Esophagus (tissue), 2 donors: ENCODE measurements at regions not wholly inside any gene's neighbourhood (a gene's known extent, or its start where the extent isn't known, plus 50 kb on each side); places are given as distances from the start of the nearest gene placed in this dataset.
"Not testable (repeated sequence)": the region's sequence is repeated elsewhere in the genome, so short reads cannot be mapped to it uniquely, and the experiment has no call there.

Source experiments
- H3K27ac ChIP-seq, 2 donors: one replicate each; pipeline ENCODE4 v1.5.1; 2013; ENCODE audit warnings: low read depth in 2 of 2, mild to moderate bottlenecking in 2 of 2, inconsistent platforms in 1 of 2, low read length in 1 of 2, moderate library complexity in 1 of 2
- H3K27me3 ChIP-seq, 2 donors: one replicate each; pipeline ENCODE4 v1.6.1; 2013; ENCODE audit warnings: low read length in 2 of 2, control low read depth in 1 of 2, mild to moderate bottlenecking in 1 of 2; ENCODE audit not compliant: insufficient read depth in 2 of 2, control insufficient read depth in 1 of 2
- H3K36me3 ChIP-seq, 2 donors: one replicate each; pipeline ENCODE4 v1.6.1; 2013; ENCODE audit warnings: low read length in 1 of 2; ENCODE audit not compliant: control insufficient read depth in 2 of 2, insufficient read depth in 2 of 2
- H3K4me1 ChIP-seq, 2 donors: one replicate each; pipeline ENCODE4 v1.6.1; 2013; ENCODE audit warnings: low read length in 1 of 2; ENCODE audit not compliant: control insufficient read depth in 2 of 2, insufficient read depth in 2 of 2
- H3K4me3 ChIP-seq, 2 donors: one replicate each; pipeline ENCODE4 v1.5.1; 2013; ENCODE audit warnings: low read length in 2 of 2, mild to moderate bottlenecking in 2 of 2, low read depth in 1 of 2, moderate library complexity in 1 of 2
- H3K9me3 ChIP-seq, 2 donors: one replicate each; pipeline ENCODE4 v1.6.1; 2013; ENCODE audit warnings: mild to moderate bottlenecking in 2 of 2, low read depth in 1 of 2, low read length in 1 of 2, moderate library complexity in 1 of 2; ENCODE audit not compliant: control insufficient read depth in 2 of 2, insufficient read depth in 1 of 2
- WGBS, 2 donors: extraction: QIAGEN DNeasy Blood & Tissue Kit; methylation state at CpG; one replicate each; pipeline ENCODE4 v1.1.7; 2013; 5-methylcytosine and 5-hydroxymethylcytosine counted together
- donor health status: healthy with polysubstance abuse.
- donor health status: Bipolar disorder and iron deficiency.

DNA sequence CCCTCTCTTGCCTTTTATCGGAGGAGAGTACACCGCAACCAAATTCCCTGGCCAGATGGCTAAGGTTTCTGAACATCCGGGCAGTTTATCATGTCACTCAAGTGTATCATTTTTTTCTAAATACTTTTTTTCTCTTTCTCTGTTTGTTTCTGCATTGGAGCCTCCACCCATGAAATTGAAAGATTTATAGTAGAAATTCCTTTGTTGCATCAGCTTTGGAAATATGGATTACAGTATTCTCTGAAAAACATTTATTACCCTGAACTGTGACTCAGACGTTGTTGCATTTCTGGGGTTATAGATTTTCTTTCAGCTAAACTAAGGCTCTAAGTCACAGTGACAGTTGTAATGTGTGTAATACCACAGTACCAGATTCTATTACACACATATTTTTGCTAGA, 187.0 kb downstream of the SPTSSA start:
- Histone ChIP-seq H3K9me3 (no peaks in the 10 kb centered on the region), H3K4me1 (no peaks in the 10 kb centered on the region), H3K27me3 (no peaks in the 10 kb centered on the region), H3K4me3 (no peak overlapping the region), H3K27ac (no peak overlapping the region), H3K36me3 (no peaks in the 10 kb centered on the region)
- WGBS, 2 donors = 67% methylated on average over 4 of the region's 4 CpGs

DNA sequence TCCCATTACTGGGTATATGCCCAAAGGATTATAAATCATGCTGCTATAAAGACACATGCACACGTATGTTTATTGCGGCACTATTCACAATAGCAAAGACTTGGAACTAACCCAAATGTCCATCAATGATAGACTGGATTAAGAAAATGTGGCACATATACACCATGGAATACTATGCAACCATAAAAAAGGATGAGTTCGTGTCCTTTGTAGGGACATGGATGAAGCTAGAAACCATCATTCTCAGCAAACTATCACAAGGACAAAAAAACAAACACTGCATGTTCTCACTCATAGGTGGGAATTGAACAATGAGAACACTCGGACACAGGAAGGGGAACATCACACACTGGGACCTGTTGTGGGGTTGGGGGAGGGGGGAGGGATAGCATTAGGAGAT, 188.3 kb downstream of the SPTSSA start:
- not testable (repeated sequence) for H3K4me1 ChIP-seq, H3K9me3 ChIP-seq, H3K27me3 ChIP-seq, H3K27ac ChIP-seq, H3K4me3 ChIP-seq, H3K36me3 ChIP-seq
- 86 to 97% methylated on average over 2 of the region's 4 CpGs for WGBS, 2 donors

DNA sequence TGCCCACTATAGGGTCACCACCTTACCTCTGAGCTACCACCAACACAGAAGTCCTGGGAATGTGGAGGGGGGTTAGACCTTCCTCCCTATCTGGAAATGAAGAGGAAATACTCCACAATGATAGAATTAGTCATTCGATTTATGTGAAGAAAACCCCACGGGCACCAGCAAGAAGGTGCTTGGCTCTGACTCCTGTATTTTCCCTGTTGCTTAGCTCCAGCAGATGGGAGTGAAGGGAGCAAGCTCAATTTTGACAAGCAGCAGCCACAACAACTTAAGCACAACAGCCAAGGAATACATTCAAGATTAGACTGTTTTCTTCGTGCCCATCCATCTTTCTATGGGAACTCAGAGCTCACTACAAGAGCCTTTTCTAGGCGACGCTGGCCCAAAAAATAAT, 191.7 kb downstream of the SPTSSA start:
- H3K9me3 ChIP-seq = no peaks in the 10 kb centered on the region
- no peak overlapping the region for H3K27ac ChIP-seq
- WGBS, 2 donors = 53 to 58% methylated on average over 5 of the region's 5 CpGs
- H3K27me3 ChIP-seq = no peaks in the 10 kb centered on the region
- no peak overlapping the region for H3K4me3 ChIP-seq
- no peaks in the 10 kb centered on the region for H3K36me3 ChIP-seq
- no peaks in the 10 kb centered on the region for H3K4me1 ChIP-seq

DNA sequence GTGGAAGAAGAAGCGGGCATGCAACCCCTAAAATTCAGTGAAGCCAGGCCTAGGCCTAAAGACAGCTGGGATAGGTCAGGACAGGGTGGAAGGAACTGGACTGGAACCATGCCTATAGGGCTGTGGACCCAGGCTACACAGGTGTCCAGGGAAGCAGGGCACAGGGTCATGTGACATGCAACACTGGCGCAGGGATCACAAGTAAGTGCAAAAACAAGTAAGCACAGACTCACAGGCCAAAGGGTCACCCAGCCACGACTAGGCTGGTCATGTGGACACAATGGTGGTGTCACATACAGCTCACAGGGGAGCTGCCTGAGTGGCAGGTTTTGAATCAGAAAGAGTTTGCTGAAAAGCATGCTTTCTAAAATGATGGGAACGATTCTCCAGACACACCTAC, 195.7 kb downstream of the SPTSSA start:
- Histone ChIP-seq H3K27ac (no peak overlapping the region), H3K9me3 (no peaks in the 10 kb centered on the region)
- 72 to 77% methylated on average over 4 of the region's 4 CpGs for WGBS, 2 donors

DNA sequence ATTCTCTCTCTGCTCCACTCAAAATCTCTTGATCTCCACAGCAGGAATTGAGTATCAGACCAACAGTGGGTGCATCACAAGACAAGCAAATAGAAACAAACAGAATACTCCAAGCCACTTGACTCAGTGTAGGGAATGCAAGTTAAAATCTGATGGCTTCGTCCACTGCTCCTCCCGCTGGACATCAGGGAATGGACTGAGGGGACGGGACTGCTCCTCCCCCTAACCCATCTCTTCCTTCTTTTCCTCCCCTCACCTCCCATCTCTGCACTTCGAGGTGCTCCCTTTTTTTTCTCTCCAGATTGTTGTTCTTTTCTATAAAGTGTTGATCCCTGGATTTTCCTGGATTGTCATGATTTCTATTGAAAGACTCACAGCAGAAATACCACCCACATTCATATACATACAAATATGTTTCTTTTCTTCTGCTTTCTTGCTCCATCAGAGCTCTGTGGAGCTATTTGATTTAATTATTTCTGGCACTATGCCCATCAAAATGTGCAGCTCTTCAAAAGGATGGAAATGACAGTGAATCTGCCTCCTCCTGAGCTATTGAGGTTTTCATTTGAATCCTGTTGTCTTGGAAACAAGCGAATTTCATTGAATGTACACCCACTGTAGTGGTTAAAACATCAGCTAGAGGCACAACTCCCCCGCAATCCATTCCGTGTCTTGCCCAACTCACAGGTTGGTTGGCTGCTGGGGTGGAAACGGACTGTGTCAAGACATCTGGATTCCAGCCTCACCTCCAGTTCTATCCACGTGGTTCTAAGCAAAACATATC, 199.7 kb downstream of the SPTSSA start:
- Histone ChIP-seq H3K9me3 (no peaks in the 10 kb centered on the region), H3K27ac (no peak overlapping the region), H3K27me3 (no peaks in the 10 kb centered on the region), H3K4me3 (no peak overlapping the region), H3K36me3 (no peaks in the 10 kb centered on the region), H3K4me1 (no peaks in the 10 kb centered on the region)
- 68 to 69% methylated on average over 9 of the region's 9 CpGs for WGBS, 2 donors

More for the DNA sequence above, 195.7 kb downstream of the SPTSSA start:
- H3K27me3 ChIP-seq = no peaks in the 10 kb centered on the region
- H3K4me3 ChIP-seq = no peak overlapping the region
- H3K4me1 ChIP-seq = no peaks in the 10 kb centered on the region
- H3K36me3 ChIP-seq = no peaks in the 10 kb centered on the region

DNA sequence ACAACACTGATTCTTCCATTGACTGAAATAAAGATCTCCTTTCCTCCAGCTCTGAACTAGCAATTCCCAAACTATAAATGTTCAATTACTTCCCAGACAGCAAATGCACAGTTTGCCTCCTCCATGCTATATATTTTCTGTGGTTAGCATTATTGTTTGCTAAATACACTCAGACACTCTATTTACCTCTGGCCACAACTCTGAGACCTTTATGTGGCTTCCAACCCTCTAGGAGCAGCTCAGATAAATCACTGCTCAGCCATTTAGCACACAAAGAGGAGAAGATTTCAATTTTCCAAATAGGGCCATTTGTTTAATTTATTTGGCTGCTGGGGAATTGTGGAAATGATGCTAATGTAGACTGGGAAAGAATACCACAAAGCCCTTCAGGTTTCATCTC, 202.0 kb downstream of the SPTSSA start:
- H3K4me3 ChIP-seq = no peak overlapping the region
- H3K9me3 ChIP-seq = no peaks in the 10 kb centered on the region
- H3K27me3 ChIP-seq = no peaks in the 10 kb centered on the region
- H3K36me3 ChIP-seq = no peaks in the 10 kb centered on the region
- H3K4me1 ChIP-seq = no peaks in the 10 kb centered on the region
- H3K27ac ChIP-seq = no peak overlapping the region

DNA sequence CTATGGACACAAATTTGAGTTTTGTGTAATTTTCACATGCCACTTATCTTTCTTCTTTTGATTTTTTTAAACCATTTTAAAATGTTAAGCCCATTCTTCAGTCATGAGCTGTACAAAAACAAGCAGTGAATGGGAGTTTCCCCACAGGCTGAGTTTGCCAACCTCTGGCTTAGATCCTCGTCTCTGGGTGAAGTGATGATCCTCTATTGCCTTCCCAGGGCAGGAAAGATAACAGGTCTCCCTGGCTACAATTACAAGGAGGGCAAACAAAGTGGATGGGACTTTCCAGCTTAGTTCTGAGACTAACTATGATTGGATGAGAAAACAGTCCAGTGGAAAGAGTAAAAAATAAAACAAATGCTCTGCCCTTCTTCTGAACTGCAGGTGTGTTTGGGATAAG, 203.7 kb downstream of the SPTSSA start:
- Histone ChIP-seq H3K4me3 (no peak overlapping the region), H3K9me3 (peaks cover 0 to 2% of the 10 kb centered on the region in 2 donors), H3K27me3 (no peaks in the 10 kb centered on the region), H3K4me1 (peaks cover 0 to 3% of the 10 kb centered on the region in 2 donors), H3K27ac (no peak overlapping the region), H3K36me3 (no peaks in the 10 kb centered on the region)
- 8 to 19% methylated on average over 1 of the region's 1 CpG for WGBS, 2 donors

DNA sequence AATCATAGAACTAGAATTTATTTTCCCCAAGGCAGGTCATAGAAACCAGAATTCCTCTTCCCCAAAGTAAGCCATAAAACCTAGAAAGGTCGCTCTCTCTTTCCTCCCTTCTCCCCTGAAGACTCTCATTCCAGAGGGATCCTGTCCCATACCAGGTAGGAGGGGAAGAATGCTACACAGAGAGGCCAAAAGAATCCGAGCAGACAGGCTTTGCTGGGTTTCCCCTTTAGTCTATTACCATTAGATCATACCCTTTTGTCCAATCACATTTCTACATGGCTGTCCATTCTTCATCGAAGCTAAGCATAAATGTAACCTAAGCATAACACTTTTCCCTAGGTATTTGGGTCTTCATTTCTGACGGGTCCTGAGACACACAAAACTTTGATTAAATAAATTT, 204.5 kb downstream of the SPTSSA start:
- Histone ChIP-seq H3K27me3 (no peaks in the 10 kb centered on the region), H3K4me3 (no peak overlapping the region)
- 54 to 58% methylated on average over 4 of the region's 4 CpGs for WGBS, 2 donors

DNA sequence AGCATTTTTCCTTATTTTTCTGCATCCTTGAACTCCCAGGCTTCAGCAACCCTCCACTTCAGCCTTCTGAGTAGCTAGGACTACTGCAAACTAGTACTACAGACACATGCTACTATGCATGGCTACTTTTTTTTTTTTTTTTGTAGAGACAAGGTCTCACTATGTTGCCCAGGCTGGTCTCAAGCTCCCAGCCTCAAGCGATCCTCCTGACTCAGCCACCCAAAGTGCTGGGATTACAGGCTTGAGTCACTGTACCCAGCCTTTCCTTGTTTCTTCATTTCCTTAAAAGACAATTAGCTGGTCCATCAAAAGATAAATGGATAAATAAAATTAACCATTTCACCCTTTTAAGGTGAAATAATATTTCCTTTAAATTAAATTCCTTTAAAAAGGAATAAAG, 205.8 kb downstream of the SPTSSA start:
- Histone ChIP-seq H3K4me1 (peaks cover 0 to 5% of the 10 kb centered on the region in 2 donors), H3K27ac (no peak overlapping the region), H3K36me3 (no peaks in the 10 kb centered on the region), H3K9me3 (peaks cover 0 to 2% of the 10 kb centered on the region in 2 donors), H3K27me3 (no peaks in the 10 kb centered on the region), H3K4me3 (no peak overlapping the region)
- 58 to 61% methylated on average over 1 of the region's 1 CpG for WGBS, 2 donors

More for the DNA sequence above, 204.5 kb downstream of the SPTSSA start:
- H3K27ac ChIP-seq = no peak overlapping the region
- peaks cover 0 to 3% of the 10 kb centered on the region in 2 donors for H3K4me1 ChIP-seq
- H3K36me3 ChIP-seq = no peaks in the 10 kb centered on the region
- H3K9me3 ChIP-seq = peaks cover 0 to 2% of the 10 kb centered on the region in 2 donors

DNA sequence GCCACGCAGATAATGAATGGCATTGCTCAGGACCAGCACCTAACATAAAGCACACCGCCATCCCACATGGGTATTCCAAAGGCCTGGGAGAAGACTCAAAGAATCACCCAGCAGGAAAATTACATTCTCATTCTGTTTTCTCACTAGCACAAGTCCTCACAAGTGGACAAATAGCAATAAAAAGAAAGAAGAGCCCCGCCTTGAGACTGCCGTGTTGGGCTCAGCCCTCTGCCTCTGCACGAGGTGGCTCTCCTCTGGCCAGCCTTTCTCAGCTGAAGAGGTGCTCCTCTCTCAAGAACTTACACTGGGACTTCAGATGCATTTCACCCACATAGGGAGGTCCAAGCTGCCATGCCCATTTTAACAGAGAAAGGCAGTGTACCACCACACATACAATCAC, 207.5 kb downstream of the SPTSSA start:
- 61 to 63% methylated on average over 5 of the region's 5 CpGs for WGBS, 2 donors
- H3K4me3 ChIP-seq = no peak overlapping the region
- no peaks in the 10 kb centered on the region for H3K27me3 ChIP-seq
- H3K9me3 ChIP-seq = peaks cover 0 to 2% of the 10 kb centered on the region in 2 donors
- H3K27ac ChIP-seq = no peak overlapping the region
- no peaks in the 10 kb centered on the region for H3K36me3 ChIP-seq
- peaks cover 0 to 5% of the 10 kb centered on the region in 2 donors for H3K4me1 ChIP-seq
